AG10803 (cell line): ENCODE measurements at regions not wholly inside any gene's neighbourhood (a gene's known extent, or its start where the extent isn't known, plus 50 kb on each side); places are given as distances from the start of the nearest gene placed in this dataset.

Source experiments
- DNase-seq: peaks from one replicate; pipeline ENCODE4 v3.0.0; 2010; ENCODE audit warnings: low read depth
- H3K4me3 ChIP-seq: 2 replicates; pipeline ENCODE4 v1.5.1; 2011; ENCODE audit warnings: mild to moderate bottlenecking, low read length, control low read depth
- TF ChIP-seq, protein P1 (sequence below): conservative IDR thresholded peaks from 2 replicates; pipeline ENCODE4 v1.5.1; 2011; ENCODE audit warnings: mild to moderate bottlenecking, low read length, control low read depth, inconsistent platforms

GRCh38 chr19:29420482-29421195 is 105.2 kb upstream of the VSTM2B start:
- TF ChIP-seq, protein P1, sequence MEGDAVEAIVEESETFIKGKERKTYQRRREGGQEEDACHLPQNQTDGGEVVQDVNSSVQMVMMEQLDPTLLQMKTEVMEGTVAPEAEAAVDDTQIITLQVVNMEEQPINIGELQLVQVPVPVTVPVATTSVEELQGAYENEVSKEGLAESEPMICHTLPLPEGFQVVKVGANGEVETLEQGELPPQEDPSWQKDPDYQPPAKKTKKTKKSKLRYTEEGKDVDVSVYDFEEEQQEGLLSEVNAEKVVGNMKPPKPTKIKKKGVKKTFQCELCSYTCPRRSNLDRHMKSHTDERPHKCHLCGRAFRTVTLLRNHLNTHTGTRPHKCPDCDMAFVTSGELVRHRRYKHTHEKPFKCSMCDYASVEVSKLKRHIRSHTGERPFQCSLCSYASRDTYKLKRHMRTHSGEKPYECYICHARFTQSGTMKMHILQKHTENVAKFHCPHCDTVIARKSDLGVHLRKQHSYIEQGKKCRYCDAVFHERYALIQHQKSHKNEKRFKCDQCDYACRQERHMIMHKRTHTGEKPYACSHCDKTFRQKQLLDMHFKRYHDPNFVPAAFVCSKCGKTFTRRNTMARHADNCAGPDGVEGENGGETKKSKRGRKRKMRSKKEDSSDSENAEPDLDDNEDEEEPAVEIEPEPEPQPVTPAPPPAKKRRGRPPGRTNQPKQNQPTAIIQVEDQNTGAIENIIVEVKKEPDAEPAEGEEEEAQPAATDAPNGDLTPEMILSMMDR = no peak

GRCh38 chr19:29421196-29421545 is 104.6 kb upstream of the VSTM2B start:
- H3K4me3 ChIP-seq = no peak overlapping the region
- TF ChIP-seq, protein P1 = no peak
- no peak for DNase-seq

More at GRCh38 chr19:29420482-29421195, 105.2 kb upstream of the VSTM2B start:
- H3K4me3 ChIP-seq = no peak overlapping the region
- DNase-seq = no peak

DNA sequence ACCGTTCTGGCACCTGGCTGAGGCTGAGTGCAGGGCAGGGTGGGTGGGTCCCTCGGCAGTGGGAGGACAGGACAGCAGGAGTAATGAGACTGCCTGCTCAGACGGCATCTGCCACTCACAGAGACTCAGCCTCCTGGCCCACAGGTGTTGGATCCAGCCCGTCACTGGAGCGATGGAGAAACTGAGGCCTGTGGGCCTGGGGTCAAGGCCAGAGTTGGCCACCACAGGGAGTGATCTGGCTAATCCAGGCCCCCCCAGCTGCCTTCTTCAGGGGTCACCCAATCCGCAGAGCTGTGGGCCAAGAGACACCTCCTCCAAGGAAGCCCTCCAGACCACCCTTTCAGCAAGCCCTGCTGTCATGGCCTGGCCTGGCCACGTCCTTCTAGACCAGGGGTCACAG is 103.7 kb upstream of the VSTM2B start:
- H3K4me3 ChIP-seq = no peak overlapping the region
- no peak for DNase-seq
- TF ChIP-seq, protein P1 = no peak

GRCh38 chr19:29422486-29423085 is 103.2 kb upstream of the VSTM2B start:
- no peak overlapping the region for H3K4me3 ChIP-seq
- TF ChIP-seq, protein P1 = no peak
- DNase-seq = no peak

DNA sequence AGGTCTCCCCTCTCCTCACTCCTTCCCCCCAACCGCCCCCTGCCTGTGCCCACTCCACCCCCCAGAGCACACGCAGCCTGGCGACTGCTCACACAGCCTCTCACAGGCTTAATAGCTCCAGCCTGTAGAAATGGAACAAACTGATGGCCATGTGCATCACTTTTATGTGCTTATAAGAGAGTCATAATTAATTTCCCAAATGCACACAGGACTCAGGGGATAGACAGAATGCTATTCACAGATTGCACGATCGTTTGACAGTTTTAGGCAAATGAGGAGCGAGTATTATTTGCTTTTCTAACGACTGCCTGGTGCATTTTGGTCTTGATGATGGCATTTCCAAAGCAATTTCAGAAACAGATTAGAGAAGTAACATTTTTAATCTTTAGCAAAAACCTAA is 97.7 kb upstream of the VSTM2B start:
- no peak overlapping the region for H3K4me3 ChIP-seq
- DNase-seq = no peak
- TF ChIP-seq, protein P1 = no peak

DNA sequence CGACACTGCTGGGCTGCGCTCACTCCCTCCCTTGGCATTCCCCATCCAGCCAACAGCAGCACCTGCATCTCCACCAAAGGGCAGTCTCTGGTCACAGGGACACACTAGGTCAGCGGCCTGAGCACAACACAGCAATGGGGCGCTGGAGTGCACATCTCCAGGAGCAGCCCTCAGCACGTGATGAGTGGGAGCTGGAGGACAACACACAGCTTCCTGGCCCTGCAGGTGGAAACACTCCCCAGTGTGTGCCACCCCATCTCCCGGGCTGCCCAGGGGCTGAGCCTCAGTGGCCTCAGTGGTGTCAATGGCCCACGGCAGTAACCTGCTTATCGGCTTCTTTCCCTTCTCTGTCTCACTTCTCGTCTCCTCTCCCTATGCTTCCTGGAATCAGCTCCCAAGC is 96.8 kb upstream of the VSTM2B start:
- DNase-seq = no peak
- H3K4me3 ChIP-seq = no peak overlapping the region
- TF ChIP-seq, protein P1 = no peak

DNA sequence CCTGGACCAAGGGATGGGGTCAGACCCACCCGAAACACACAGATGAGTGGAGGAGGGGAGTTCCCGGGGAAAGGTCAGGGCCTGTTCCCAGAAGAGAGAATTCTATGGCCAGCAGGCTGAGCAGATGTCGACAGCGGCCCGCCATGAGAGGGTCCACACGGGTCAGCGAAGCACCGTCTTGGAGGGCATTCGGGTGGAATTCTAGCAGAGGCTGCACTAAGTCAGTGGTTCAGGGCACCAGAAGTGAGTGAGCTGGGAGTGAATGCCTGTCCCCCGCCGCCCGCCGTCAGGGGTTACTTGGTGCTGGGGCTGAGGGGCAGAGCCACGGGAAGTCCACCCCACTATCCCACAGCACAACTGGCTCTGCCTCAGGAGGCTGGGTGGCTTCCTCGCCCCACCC is 96.2 kb upstream of the VSTM2B start:
- no peak overlapping the region for H3K4me3 ChIP-seq
- DNase-seq = no peak
- TF ChIP-seq, protein P1 = no peak
